IMR-90 (cell line): ENCODE measurements at regions not wholly inside any gene's neighbourhood (a gene's known extent, or its start where the extent isn't known, plus 50 kb on each side); places are given as distances from the start of the nearest gene placed in this dataset.

Source experiments
- ATAC-seq: fragments of 200-7000 bp; cut with Tn5 transposase; 2 replicates; pipeline ENCODE4 v1.9.1; 2020; ENCODE audit warnings: low read depth, mild to moderate bottlenecking, moderate library complexity
- BruUV-seq: library from RNA; stranded (reverse); fragments of 400-500 nt; replicated peaks from 2 replicates; lab custom pipeline; 2021; lab: Mats Ljungman, UMichigan
- CTCF ChIA-PET: fragments of 300-600 bp; formaldehyde crosslinking; extraction: SDS; loops from one replicate; lab custom pipeline; 2021; ENCODE audit warnings: antibody characterized with exemption; lab: Yijun Ruan, JAX
- POLR2A ChIA-PET: fragments of 300-600 bp; sonication (Branson Sonifier 250); formaldehyde crosslinking; loops from one replicate; lab custom pipeline; 2022; ENCODE audit warnings: antibody characterized with exemption; ENCODE audit not compliant: unreplicated experiment; lab: Charles Lee
- DNase-seq: peaks from one replicate; pipeline ENCODE4 v3.0.0; 2013
- H2AFZ ChIP-seq: replicated peaks from 2 replicates; pipeline ENCODE3; 2013; ENCODE audit warnings: low read length, mild to moderate bottlenecking; ENCODE audit not compliant: poor library complexity
- H2AK5ac ChIP-seq: 2 replicates; pipeline ENCODE4 v1.6.1; 2013; ENCODE audit warnings: low read depth, low read length, inconsistent platforms
- H2AK9ac ChIP-seq: replicated peaks from 2 replicates; pipeline ENCODE3; 2013; ENCODE audit warnings: mild to moderate bottlenecking, low read depth, low read length, moderate library complexity; ENCODE audit not compliant: poor library complexity
- H2BK120ac ChIP-seq: 2 replicates; pipeline ENCODE4 v1.6.1; 2013; ENCODE audit warnings: low read depth, low read length, inconsistent platforms
- H2BK15ac ChIP-seq: 3 replicates; pipeline ENCODE4 v1.6.1; 2013; ENCODE audit warnings: low read depth, low read length, inconsistent platforms
- H2BK20ac ChIP-seq: 2 replicates; pipeline ENCODE4 v1.6.1; 2013; ENCODE audit warnings: low read depth, mild to moderate bottlenecking, inconsistent platforms, low read length, moderate library complexity
- H2BK5ac ChIP-seq: 2 replicates; pipeline ENCODE4 v1.6.1; 2013; ENCODE audit warnings: mild to moderate bottlenecking, low read depth, low read length, inconsistent platforms; ENCODE audit not compliant: poor library complexity, severe bottlenecking
- H3K14ac ChIP-seq: replicated peaks from 2 replicates; pipeline ENCODE4 v1.6.1; 2013; ENCODE audit warnings: low read depth, low read length, inconsistent platforms
- H3K18ac ChIP-seq: 2 replicates; pipeline ENCODE4 v1.6.1; 2013; ENCODE audit warnings: low read depth, low read length, control low read depth
- H3K23ac ChIP-seq: 2 replicates; pipeline ENCODE4 v1.6.1; 2013; ENCODE audit warnings: low read depth, low read length, inconsistent platforms
- H3K27ac ChIP-seq: 2 replicates; pipeline ENCODE4 v1.5.1; 2013; ENCODE audit warnings: mild to moderate bottlenecking, control low read depth, low read length; ENCODE audit not compliant: insufficient read depth
- H3K27me3 ChIP-seq: 2 replicates; pipeline ENCODE4 v1.6.1; 2013; ENCODE audit warnings: low read length; ENCODE audit not compliant: control insufficient read depth, insufficient read depth
- H3K36me3 ChIP-seq: 2 replicates; pipeline ENCODE4 v1.6.1; 2013; ENCODE audit warnings: low read length, mixed read lengths; ENCODE audit not compliant: control insufficient read depth, insufficient read depth
- H3K4ac ChIP-seq: 2 replicates; pipeline ENCODE4 v1.6.1; 2013; ENCODE audit warnings: low read depth, low read length, inconsistent platforms
- H3K4me1 ChIP-seq: 2 replicates; pipeline ENCODE4 v1.6.1; 2013; ENCODE audit warnings: low read length, mixed read lengths; ENCODE audit not compliant: control insufficient read depth, insufficient read depth
- H3K4me2 ChIP-seq: 2 replicates; pipeline ENCODE4 v1.6.1; 2013; ENCODE audit warnings: low read depth, mild to moderate bottlenecking, control low read depth, low read length, moderate library complexity
- H3K4me3 ChIP-seq: 2 replicates; pipeline ENCODE4 v1.5.1; 2013; ENCODE audit warnings: low read depth, mild to moderate bottlenecking, control low read depth, low read length, moderate library complexity; ENCODE audit not compliant: insufficient read depth
- H3K56ac ChIP-seq: 2 replicates; pipeline ENCODE4 v1.6.1; 2013; ENCODE audit warnings: low read length, inconsistent platforms; ENCODE audit not compliant: insufficient read depth; ENCODE audit errors: extremely low read depth
- H3K79me1 ChIP-seq, 2 experiments: 2 replicates each; pipeline ENCODE4 v1.6.1; 2013; ENCODE audit warnings: low read length in 2 of 2, inconsistent platforms in 1 of 2, low read depth in 1 of 2
- H3K9ac ChIP-seq: 2 replicates; pipeline ENCODE4 v1.6.1; 2013; ENCODE audit warnings: low read depth, low read length, control low read depth
- H3K9me1 ChIP-seq: 2 replicates; pipeline ENCODE4 v1.6.1; 2013; ENCODE audit warnings: low read length, inconsistent platforms; ENCODE audit not compliant: insufficient read depth
- H3K9me3 ChIP-seq: 2 replicates; pipeline ENCODE4 v1.6.1; 2013; ENCODE audit warnings: low read length; ENCODE audit not compliant: control insufficient read depth, insufficient read depth
- H4K20me1 ChIP-seq: 2 replicates; pipeline ENCODE4 v1.6.1; 2013; ENCODE audit warnings: low read length, inconsistent platforms; ENCODE audit not compliant: insufficient read depth
- H4K5ac ChIP-seq: 2 replicates; pipeline ENCODE4 v1.6.1; 2013; ENCODE audit warnings: mild to moderate bottlenecking, low read depth, low read length, control low read depth
- H4K8ac ChIP-seq, 2 experiments: 2 replicates each; pipeline ENCODE4 v1.6.1; 2013; ENCODE audit warnings: low read depth in 2 of 2, low read length in 2 of 2, control low read depth in 1 of 2, inconsistent platforms in 1 of 2
- H4K91ac ChIP-seq: 2 replicates; pipeline ENCODE4 v1.6.1; 2013; ENCODE audit warnings: low read depth, low read length, inconsistent platforms; ENCODE audit not compliant: insufficient read depth
- CEBPB ChIP-seq: IDR thresholded peaks from 2 replicates; pipeline ENCODE4 v1.6.1; 2012; ENCODE audit warnings: low read depth, low read length, improper control_type of control experiment
- CHD1 ChIP-seq: IDR thresholded peaks from 2 replicates; pipeline ENCODE4 v1.6.1; 2012; ENCODE audit warnings: low read depth, low read length, improper control_type of control experiment
- MAFK ChIP-seq: IDR thresholded peaks from 2 replicates; pipeline ENCODE4 v1.6.1; 2012; ENCODE audit warnings: low read depth, low read length, improper control_type of control experiment
- WGBS, 2 experiments: methylation state at CpG; one replicate each; pipeline versions ENCODE4 v1.1.5 to v1.1.7; 2013; ENCODE audit warnings: missing lambda C conversion rate in 2 of 2; ENCODE audit not compliant: insufficient read length in 1 of 2; ENCODE audit errors: extremely low coverage in 2 of 2; 5-methylcytosine and 5-hydroxymethylcytosine counted together
- dilution Hi-C: fragments of 300-500 bp; cut with HindIII; formaldehyde crosslinking; loops from one replicate; pipeline ENCODE4 v1.14.3; 2018; ENCODE audit warnings: low sequenced_read_pairs; ENCODE audit not compliant: unreplicated experiment
- in situ Hi-C: fragments of 300-500 bp; cut with MboI; formaldehyde crosslinking; loops from 3 replicates; pipeline ENCODE4 v1.14.3; 2019; ENCODE audit warnings: low sequenced_read_pairs, inconsistent platforms, mixed read lengths
- intact Hi-C: fragments of 100-400 bp; cut with micrococcal nuclease; formaldehyde crosslinking; loops from 2 replicates; pipeline ENCODE4 v1.10.0; 2022

DNA sequence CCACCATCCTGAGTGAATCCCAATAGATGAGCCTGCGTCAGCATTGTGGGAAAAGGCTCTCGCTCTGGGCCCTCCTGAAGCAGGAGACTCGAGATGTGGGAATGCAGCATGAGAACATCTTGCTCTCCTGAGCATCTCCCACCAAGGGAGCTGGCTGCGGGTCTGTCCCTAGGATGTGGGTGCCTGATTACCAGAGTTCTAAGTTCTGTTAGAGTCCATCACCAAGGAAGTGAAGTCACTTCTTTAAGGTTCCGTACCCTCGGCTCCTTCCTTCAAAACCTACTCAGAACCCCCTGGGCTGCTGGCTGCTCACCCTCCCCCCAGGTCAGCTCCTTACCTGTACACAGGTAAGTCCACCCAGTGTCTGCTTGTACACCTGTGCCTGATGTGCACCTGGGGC is 100.5 kb upstream of the IGLL5 start:
- H3K14ac ChIP-seq = no peak overlapping the region
- H2BK15ac ChIP-seq = no peak overlapping the region
- H4K91ac ChIP-seq = no peak overlapping the region
- H4K5ac ChIP-seq = no peak overlapping the region
- no TSS peak for BruUV-seq
- H3K18ac ChIP-seq = no peak overlapping the region
- H2AFZ ChIP-seq = no peak overlapping the region
- ChIA-PET POLR2A (no interaction called here), CTCF (interaction anchor here (1.3 to 1.9 kb wide), 2 partner anchors 90 to 97 kb away, joined by 3 to 4 read pairs; no protein-coding TSS in a partner anchor)
- no peak overlapping the region for H2BK5ac ChIP-seq
- DNase-seq (no peak), ATAC-seq (no peak)
- no CpG with 5 or more reads among the region's 6 CpGs for WGBS, 2 experiments
- H3K79me1 ChIP-seq = no peaks in the 10 kb centered on the region
- no peak overlapping the region for H3K9ac ChIP-seq
- H3K4ac ChIP-seq = no peak overlapping the region
- in situ Hi-C loops = no loop called here
- no peaks in the 10 kb centered on the region for H4K20me1 ChIP-seq
- no peak overlapping the region for H2AK9ac ChIP-seq
- H2BK20ac ChIP-seq = no peak overlapping the region
- no peak overlapping the region for H3K23ac ChIP-seq
- dilution Hi-C loops = no loop called here
- TF ChIP-seq CHD1 (no peak), MAFK (no peak), CEBPB (no peak)
- no peak overlapping the region for H3K4me3 ChIP-seq
- no peak overlapping the region for H2BK120ac ChIP-seq
- H3K27ac ChIP-seq = no peak overlapping the region
- no peak overlapping the region for H2AK5ac ChIP-seq
- H3K4me2 ChIP-seq = no peak overlapping the region
- H3K4me1 ChIP-seq = no peaks in the 10 kb centered on the region
- 0 out of 2 replicates have a peak, but pooled peaks cover 2% of the 10 kb centered on the region for H3K27me3 ChIP-seq
- no peak overlapping the region for H4K8ac ChIP-seq
- H3K56ac ChIP-seq = no peak overlapping the region
- no peaks in the 10 kb centered on the region for H3K9me3 ChIP-seq
- intact Hi-C loops = loop anchor here (10.0 kb wide), 1 partner anchor 168 kb away; no protein-coding TSS in a partner anchor
- H3K9me1 ChIP-seq = no peaks in the 10 kb centered on the region
- H3K36me3 ChIP-seq = no peaks in the 10 kb centered on the region
